ENCODE measurements at regions not wholly inside any gene's neighbourhood (a gene's known extent, or its start where the extent isn't known, plus 50 kb on each side); places are given as distances from the start of the nearest gene placed in this dataset.

DNA sequence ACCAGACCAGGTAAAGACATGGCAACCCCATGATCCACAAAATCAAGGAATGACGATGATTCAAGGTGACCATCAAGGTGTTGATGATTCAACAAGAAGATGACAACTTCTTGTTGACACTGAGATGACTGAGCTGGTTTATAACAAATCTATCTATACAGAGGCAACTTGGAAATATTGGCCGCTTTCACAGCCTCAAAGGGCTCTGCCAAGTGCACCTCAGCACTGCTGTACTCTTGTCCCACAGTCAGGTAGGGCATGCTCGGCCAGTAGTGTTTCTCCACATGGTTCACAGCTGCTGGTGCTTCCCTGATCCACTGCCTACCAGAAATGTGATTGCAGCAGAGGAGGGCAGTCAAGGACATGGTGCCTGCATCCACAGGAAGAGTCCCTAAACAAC, 125.2 kb upstream of the SYT6 start:
- no peak for DNase-seq
- no peak overlapping the region for H2BK120ac ChIP-seq (ENCODE audit: low read depth, low read length)
- H3K9ac ChIP-seq (ENCODE audit: low read depth, low read length) = no peak overlapping the region
- no peak overlapping the region for H2BK15ac ChIP-seq (ENCODE audit: low read depth, low read length)
- no TSS peak for BruUV-seq (replicated peaks)
- dilution Hi-C loops (cut with HindIII; ENCODE audit: low sequenced_read_pairs, unreplicated experiment) = no loop called here
- TF ChIP-seq POLR2A (IDR thresholded peaks at IDR 0.05; ENCODE audit: low read depth, low read length) (no peak), BHLHE40 (IDR thresholded peaks at IDR 0.05; ENCODE audit: low read depth, low read length) (no peak), CHD1 (IDR thresholded peaks at IDR 0.05; ENCODE audit: low read depth, low read length) (no peak), NFE2L2 (IDR thresholded peaks at IDR 0.05; ENCODE audit: low read depth, low read length) (no peak), CTCF (conservative IDR thresholded peaks at IDR 0.05; ENCODE audit: low read depth, low read length) (no peak), FOS (IDR thresholded peaks at IDR 0.05; ENCODE audit: low read depth, low read length) (no peak), MAZ (IDR thresholded peaks at IDR 0.05; ENCODE audit: borderline replicate concordance, low read depth, low read length) (no peak), SMC3 (IDR thresholded peaks at IDR 0.05; ENCODE audit: low read depth, low read length) (no peak), RAD21 (IDR thresholded peaks at IDR 0.05; ENCODE audit: low read length) (no peak), MAFK (IDR thresholded peaks at IDR 0.05; ENCODE audit: low read depth, low read length) (no peak), MXI1 (IDR thresholded peaks at IDR 0.05; ENCODE audit: borderline replicate concordance, low read depth, low read length) (no peak), CEBPB (IDR thresholded peaks at IDR 0.05; ENCODE audit: low read depth, low read length) (no peak), RFX5 (IDR thresholded peaks at IDR 0.05; ENCODE audit: low read depth, low read length) (no peak)
- TF ChIP-seq, protein P1, sequence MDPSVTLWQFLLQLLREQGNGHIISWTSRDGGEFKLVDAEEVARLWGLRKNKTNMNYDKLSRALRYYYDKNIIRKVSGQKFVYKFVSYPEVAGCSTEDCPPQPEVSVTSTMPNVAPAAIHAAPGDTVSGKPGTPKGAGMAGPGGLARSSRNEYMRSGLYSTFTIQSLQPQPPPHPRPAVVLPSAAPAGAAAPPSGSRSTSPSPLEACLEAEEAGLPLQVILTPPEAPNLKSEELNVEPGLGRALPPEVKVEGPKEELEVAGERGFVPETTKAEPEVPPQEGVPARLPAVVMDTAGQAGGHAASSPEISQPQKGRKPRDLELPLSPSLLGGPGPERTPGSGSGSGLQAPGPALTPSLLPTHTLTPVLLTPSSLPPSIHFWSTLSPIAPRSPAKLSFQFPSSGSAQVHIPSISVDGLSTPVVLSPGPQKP (IDR thresholded peaks at IDR 0.05; ENCODE audit: borderline replicate concordance, low read depth, low read length) = no peak
- TF ChIP-seq, protein P2, sequence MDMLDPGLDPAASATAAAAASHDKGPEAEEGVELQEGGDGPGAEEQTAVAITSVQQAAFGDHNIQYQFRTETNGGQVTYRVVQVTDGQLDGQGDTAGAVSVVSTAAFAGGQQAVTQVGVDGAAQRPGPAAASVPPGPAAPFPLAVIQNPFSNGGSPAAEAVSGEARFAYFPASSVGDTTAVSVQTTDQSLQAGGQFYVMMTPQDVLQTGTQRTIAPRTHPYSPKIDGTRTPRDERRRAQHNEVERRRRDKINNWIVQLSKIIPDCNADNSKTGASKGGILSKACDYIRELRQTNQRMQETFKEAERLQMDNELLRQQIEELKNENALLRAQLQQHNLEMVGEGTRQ (IDR thresholded peaks at IDR 0.05; ENCODE audit: low read depth, low read length) = no peak
- no peak for ATAC-seq (ENCODE audit: low read depth)
- no peak overlapping the region for H2AK5ac ChIP-seq (ENCODE audit: low read depth, low read length)
- H4K5ac ChIP-seq (ENCODE audit: low read depth, low read length) = no peak overlapping the region
- POLR2A ChIA-PET (ENCODE audit: unreplicated experiment) = no interaction called here
- H4K91ac ChIP-seq (ENCODE audit: insufficient read depth, low read depth, low read length) = no peak overlapping the region
- H3K36me3 ChIP-seq (ENCODE audit: control insufficient read depth, insufficient read depth, low read length) = no peaks in the 10 kb centered on the region
- H2BK5ac ChIP-seq (ENCODE audit: low read depth, low read length, poor library complexity, severe bottlenecking) = no peak overlapping the region
- no peaks in the 10 kb centered on the region for H3K4me1 ChIP-seq (ENCODE audit: control insufficient read depth, insufficient read depth, low read length)
- H3K23ac ChIP-seq (ENCODE audit: low read depth, low read length) = no peak overlapping the region
- H3K56ac ChIP-seq (ENCODE audit: extremely low read depth, insufficient read depth, low read length) = no peak overlapping the region
- in situ Hi-C loops (cut with MboI; ENCODE audit: low sequenced_read_pairs) = loop anchor here (25.0 kb wide), 1 partner anchor 417 kb away; the partner anchor contains the start of gene PTPN22
- H3K14ac ChIP-seq (replicated peaks; ENCODE audit: low read depth, low read length) = no peak overlapping the region
- H3K9me1 ChIP-seq (ENCODE audit: insufficient read depth, low read length) = no peaks in the 10 kb centered on the region; the same call in 1 of the 2 replicates
- no peak overlapping the region for H2BK20ac ChIP-seq (ENCODE audit: low read depth, low read length)
- intact Hi-C loops (cut with micrococcal nuclease) = no loop called here
- no peaks in the 10 kb centered on the region for H4K20me1 ChIP-seq (ENCODE audit: insufficient read depth, low read length)
- no peak overlapping the region for H3K4me3 ChIP-seq (ENCODE audit: insufficient read depth, low read depth, low read length)
- peaks cover 19% of the 10 kb centered on the region for H3K27me3 ChIP-seq (ENCODE audit: control insufficient read depth, insufficient read depth, low read length)
- H3K79me1 ChIP-seq (ENCODE audit: low read depth in 1 of 2, low read length in 2 of 2) = no peaks in the 10 kb centered on the region
- no CpG with 5 or more reads among the region's 3 CpGs for WGBS, 2 experiments (ENCODE audit: extremely low coverage in 2 of 2, insufficient read length in 1 of 2)
- H3K9me3 ChIP-seq (ENCODE audit: control insufficient read depth, insufficient read depth, low read length) = no peaks in the 10 kb centered on the region
- H3K27ac ChIP-seq (ENCODE audit: insufficient read depth, low read length) = no peak overlapping the region
- H4K8ac ChIP-seq (ENCODE audit: low read depth in 2 of 2, low read length in 2 of 2) = no peak overlapping the region
- H2AK9ac ChIP-seq (replicated peaks; ENCODE audit: low read depth, low read length, poor library complexity) = no peak overlapping the region
- CTCF ChIA-PET = no interaction called here
- H3K4me2 ChIP-seq (ENCODE audit: low read depth, low read length) = no peak overlapping the region
- no peak overlapping the region for H3K18ac ChIP-seq (ENCODE audit: low read depth, low read length)
- no peak overlapping the region for H3K4ac ChIP-seq (ENCODE audit: low read depth, low read length)
- H2AFZ ChIP-seq (replicated peaks; ENCODE audit: low read length, poor library complexity) = no peak overlapping the region

Data from IMR-90 (cell line).